NCI-H1105 (cell line): ENCODE measurements at regions not wholly inside any gene's neighbourhood (a gene's known extent, or its start where the extent isn't known, plus 50 kb on each side); places are given as distances from the start of the nearest gene placed in this dataset.

ENCODE experiments used
- DNase-seq: peaks from one replicate; lab custom pipeline; 2025; lab: John Stamatoyannopoulos, UW

DNA sequence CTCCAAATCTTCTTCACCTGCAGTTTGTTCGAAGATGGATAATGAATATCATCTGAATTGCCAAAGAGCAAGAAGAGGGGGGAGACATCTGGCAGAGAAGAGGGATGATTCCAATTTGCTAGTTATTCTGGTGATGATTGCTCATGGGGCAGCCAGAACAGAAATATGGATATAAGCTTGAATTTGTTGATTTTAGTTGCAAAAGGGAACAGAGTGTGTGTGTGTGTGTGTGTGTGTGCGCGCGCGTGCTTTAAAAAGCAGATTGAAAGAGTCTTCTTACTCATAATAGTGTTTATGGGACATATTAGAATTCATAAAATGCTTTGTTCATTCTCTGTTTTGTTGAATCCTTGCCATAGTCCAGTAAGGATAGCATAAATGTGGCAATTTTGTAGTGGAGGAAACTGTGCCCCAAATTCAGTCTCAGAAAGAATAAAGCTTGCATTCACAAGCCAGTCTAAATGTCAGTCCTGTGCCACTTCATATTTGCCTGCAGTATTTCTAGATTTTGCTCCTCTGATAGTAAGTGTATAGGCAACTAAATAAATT lies 436.3 kb upstream of the KLF4 start:
- DNase-seq = no peak

- DNase-seq = no peak
Measured at GRCh38 chr9:107922260-107922659, 432.7 kb upstream of the KLF4 start.

- no peak for DNase-seq
Measured at GRCh38 chr9:107919263-107919662, 429.7 kb upstream of the KLF4 start.

GRCh38 chr9:107918749-107919148 lies 429.2 kb upstream of the KLF4 start:
- no peak for DNase-seq

DNA sequence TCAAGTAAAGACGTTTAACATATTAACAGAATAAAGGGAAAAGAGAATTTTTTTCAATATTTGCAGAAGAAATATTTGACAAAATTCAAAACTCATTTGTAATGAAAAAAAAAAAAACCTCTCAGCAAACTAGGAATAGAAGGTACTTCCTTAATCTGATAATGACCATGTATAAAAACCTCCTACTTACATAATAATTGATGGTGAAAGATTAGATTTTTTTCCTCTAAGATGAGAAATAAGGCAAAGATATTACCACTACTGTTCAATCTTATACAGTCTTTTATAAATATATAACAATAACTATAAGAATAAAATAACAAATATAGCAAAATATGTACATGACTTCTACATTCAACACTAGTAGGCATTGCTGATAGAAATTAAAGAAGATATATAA lies 424.6 kb upstream of the KLF4 start:
- no peak for DNase-seq

DNA sequence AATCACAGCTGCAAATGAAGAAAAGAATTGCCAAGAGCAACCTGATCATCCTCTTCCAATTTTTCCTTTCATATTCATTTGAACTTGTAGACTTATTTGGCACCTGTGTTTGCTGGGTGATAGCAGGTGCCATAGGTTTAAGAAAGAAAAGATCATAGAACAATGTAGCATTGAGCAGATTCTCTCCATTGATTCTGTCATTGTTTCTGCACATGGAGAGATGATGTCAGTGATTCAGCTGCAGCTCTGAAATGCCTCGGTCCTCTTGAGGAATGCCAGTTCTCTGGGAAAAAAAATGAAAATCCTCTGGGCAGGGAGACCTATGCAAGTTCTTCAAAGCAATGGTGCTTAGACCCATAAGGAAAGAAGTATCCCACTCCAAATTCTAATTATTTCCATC lies 418.1 kb upstream of the KLF4 start:
- DNase-seq = no peak

GRCh38 chr9:107907255-107907654 lies 417.7 kb upstream of the KLF4 start:
- no peak for DNase-seq

- DNase-seq = no peak
Measured at GRCh38 chr9:107906074-107906473, 416.5 kb upstream of the KLF4 start.

GRCh38 chr9:107905308-107906020 lies 415.9 kb upstream of the KLF4 start:
- DNase-seq = no peak

- no peak for DNase-seq
Measured at GRCh38 chr9:107899961-107900330, 410.4 kb upstream of the KLF4 start.

DNA sequence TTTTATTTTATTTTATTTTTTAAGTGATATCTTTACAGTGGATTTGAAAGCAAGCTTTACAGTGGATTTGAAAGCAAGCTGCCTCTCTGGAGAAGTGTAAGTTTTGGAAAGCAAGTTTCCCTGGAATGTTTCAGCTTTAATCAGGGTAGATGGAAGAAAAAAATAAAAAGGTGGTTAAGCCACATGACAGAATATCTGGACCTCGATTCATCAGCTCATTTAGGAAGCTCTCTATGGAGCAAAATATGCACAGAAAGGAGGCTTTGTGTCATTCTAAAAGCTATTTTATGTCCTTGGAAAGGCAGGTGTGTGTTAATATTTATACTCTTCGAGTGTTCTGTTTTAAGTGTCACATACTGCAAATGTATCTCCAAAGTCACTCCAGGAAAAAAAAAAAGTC lies 409.2 kb upstream of the KLF4 start:
- DNase-seq = no peak

DNA sequence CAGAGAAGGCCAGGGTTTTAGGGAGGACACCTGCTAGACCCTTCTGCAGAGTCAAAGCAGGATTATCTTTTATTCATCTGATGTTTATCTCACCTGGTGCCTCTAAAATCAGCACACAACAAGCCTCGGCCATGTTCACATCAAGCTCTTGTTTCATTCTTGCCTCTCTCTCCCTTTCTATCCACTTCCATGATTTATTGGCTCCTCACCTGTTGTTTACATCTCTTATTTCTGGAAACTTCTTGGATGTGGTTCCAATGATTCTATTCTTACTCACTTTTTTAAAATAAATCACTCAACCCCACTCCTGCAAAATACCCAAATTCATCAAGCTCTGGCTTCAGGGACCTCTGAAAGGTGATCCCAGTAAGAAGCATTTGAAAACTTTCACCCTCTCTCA lies 407.0 kb upstream of the KLF4 start:
- DNase-seq = no peak

DNA sequence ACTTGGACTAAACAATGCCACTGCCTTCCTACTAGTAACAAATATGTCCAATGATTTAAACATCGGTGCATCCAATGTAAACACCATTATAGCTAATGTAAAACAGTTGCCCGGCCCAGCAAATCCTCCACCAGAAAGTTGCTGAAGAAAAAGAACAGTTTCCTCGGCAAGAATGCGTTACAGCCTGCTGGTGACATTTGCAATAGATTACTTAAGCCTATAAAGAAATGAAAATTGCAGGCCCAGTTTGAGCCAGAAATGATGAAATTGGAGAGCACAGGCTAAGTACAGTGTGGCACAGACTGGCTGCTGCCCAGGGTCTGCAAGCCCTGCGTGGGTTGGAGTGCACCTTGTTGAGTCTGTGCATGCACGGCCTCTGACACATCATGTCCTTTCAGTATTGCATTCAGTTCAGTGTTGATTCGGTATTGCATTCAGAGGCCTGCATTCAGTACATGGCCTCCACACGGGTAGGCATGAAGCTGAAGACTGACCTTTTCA lies 406.0 kb upstream of the KLF4 start:
- no peak for DNase-seq

GRCh38 chr9:107894572-107895261 lies 405.1 kb upstream of the KLF4 start:
- no peak for DNase-seq

- DNase-seq = no peak
Measured at GRCh38 chr9:107890921-107891465, 401.4 kb upstream of the KLF4 start.

GRCh38 chr9:107888773-107889227 lies 399.2 kb upstream of the KLF4 start:
- DNase-seq = no peak

DNA sequence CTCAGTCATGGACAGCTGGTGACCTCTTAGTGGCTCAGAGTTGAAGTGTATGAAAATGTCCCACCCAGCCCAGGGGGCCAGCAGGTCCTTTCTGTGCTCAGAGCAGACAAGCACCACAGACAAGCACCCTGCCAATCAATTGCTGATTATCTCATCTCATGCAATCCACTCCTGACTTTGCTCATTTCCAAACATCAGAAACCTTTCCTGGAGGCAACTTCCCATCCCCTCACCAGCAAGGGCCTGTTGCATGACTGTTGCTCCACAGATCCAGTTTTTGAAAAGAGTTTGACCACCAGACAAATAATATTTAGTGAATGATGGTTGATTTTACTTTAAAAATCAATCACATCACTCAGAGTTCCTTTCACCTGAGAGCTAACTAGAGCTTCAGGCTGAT lies 397.3 kb upstream of the KLF4 start:
- no peak for DNase-seq

GRCh38 chr9:107883496-107884124 lies 394.0 kb upstream of the KLF4 start:
- no peak for DNase-seq

GRCh38 chr9:107881626-107882300 lies 392.2 kb upstream of the KLF4 start:
- DNase-seq = no peak

DNA sequence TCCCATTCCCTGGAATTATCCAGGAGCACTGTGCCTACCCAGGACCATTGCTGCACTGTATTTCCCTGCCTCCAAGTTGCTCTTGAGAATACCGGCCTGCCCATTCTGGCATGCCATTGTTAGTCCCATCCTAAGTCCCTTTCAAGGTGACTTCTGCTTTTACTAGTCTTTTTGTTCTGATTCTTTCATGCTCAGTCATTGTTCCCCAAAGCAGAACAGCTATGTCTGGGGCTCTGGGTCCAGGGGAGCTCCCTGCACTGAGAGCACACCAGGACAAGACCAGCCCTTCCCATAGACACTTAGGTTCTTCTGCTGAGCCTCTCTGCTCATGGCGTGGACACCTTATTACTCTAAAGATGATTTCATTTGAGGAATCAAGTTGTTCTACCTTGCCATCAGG lies 388.9 kb upstream of the KLF4 start:
- no peak for DNase-seq

DNA sequence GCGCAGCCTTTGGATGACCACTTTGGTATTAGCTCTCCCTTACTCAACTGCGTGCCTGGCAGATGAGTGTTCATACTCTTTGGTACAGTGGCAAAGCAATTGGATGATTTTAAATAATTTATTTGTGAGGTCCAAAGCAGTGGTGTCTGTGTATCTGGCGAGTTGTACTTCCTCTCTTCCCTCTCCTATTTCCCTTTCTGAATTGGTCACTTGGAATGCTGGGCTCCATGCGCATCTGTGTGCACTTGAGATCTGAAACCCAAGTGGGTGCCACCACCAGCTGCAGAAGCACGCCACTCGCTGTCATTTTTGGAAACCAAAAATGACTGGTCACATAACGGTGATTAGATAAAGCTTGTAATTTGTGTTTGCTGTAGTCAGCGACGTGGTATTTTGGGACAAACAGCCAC lies 386.0 kb upstream of the KLF4 start:
- DNase-seq = no peak
